ENCODE measurements at regions not wholly inside any gene's neighbourhood (a gene's known extent, or its start where the extent isn't known, plus 50 kb on each side); places are given as distances from the start of the nearest gene placed in this dataset.

GRCh38 chr2:23007631-23008235 is 377.2 kb upstream of the KLHL29 start:
- TF ChIP-seq USF2 (IDR thresholded peaks at IDR 0.05; ENCODE audit: low read depth, low read length) (no peak), RFX5 (IDR thresholded peaks at IDR 0.05; ENCODE audit: low read depth, low read length) (no peak), ELK1 (IDR thresholded peaks at IDR 0.05; ENCODE audit: borderline replicate concordance, low read depth, low read length) (no peak), RAD21 (IDR thresholded peaks at IDR 0.05; ENCODE audit: low read length) (no peak), FOS (IDR thresholded peaks at IDR 0.05; ENCODE audit: low read depth, low read length) (no peak), POLR2A (IDR thresholded peaks at IDR 0.05; ENCODE audit: low read depth, low read length) (no peak), CTCF (conservative IDR thresholded peaks at IDR 0.05; ENCODE audit: low read depth, low read length) (no peak), CHD1 (IDR thresholded peaks at IDR 0.05; ENCODE audit: low read depth, low read length) (no peak), MAZ (IDR thresholded peaks at IDR 0.05; ENCODE audit: borderline replicate concordance, low read depth, low read length) (no peak)
- H2AFZ ChIP-seq (replicated peaks; ENCODE audit: low read length, poor library complexity): no peak overlapping the region
- ChIA-PET CTCF (no interaction called here), POLR2A (ENCODE audit: unreplicated experiment) (no interaction called here)
- no peaks in the 10 kb centered on the region for H3K79me1 ChIP-seq (ENCODE audit: low read depth in 1 of 2, low read length in 2 of 2)
- H3K4me3 ChIP-seq (ENCODE audit: insufficient read depth, low read depth, low read length): no peak overlapping the region
- H2BK20ac ChIP-seq (ENCODE audit: low read depth, low read length): no peak overlapping the region
- no peak overlapping the region for H4K8ac ChIP-seq (ENCODE audit: low read depth in 2 of 2, low read length in 2 of 2)
- no peak overlapping the region for H2BK120ac ChIP-seq (ENCODE audit: low read depth, low read length)
- H4K5ac ChIP-seq (ENCODE audit: low read depth, low read length): no peak overlapping the region
- in situ Hi-C loops (cut with MboI; ENCODE audit: low sequenced_read_pairs) (no loop called here), dilution Hi-C loops (cut with HindIII; ENCODE audit: low sequenced_read_pairs, unreplicated experiment) (no loop called here), intact Hi-C loops (cut with micrococcal nuclease) (no loop called here)
- H3K9me1 ChIP-seq (ENCODE audit: insufficient read depth, low read length): no peaks in the 10 kb centered on the region
- ATAC-seq (ENCODE audit: low read depth) (no peak), DNase-seq (no peak)
- no peak overlapping the region for H3K4me2 ChIP-seq (ENCODE audit: low read depth, low read length)
- no peaks in the 10 kb centered on the region for H3K36me3 ChIP-seq (ENCODE audit: control insufficient read depth, insufficient read depth, low read length)
- H3K23ac ChIP-seq (ENCODE audit: low read depth, low read length): no peak overlapping the region
- no peak overlapping the region for H3K9ac ChIP-seq (ENCODE audit: low read depth, low read length)
- H3K56ac ChIP-seq (ENCODE audit: extremely low read depth, insufficient read depth, low read length): no peak overlapping the region
- H2AK9ac ChIP-seq (replicated peaks; ENCODE audit: low read depth, low read length, poor library complexity): no peak overlapping the region
- no peak overlapping the region for H3K27ac ChIP-seq (ENCODE audit: insufficient read depth, low read length)
- BruUV-seq (replicated peaks): no TSS peak
- no peak overlapping the region for H3K14ac ChIP-seq (replicated peaks; ENCODE audit: low read depth, low read length)
- no peaks in the 10 kb centered on the region for H3K27me3 ChIP-seq (ENCODE audit: control insufficient read depth, insufficient read depth, low read length)
- no peak overlapping the region for H2BK5ac ChIP-seq (ENCODE audit: low read depth, low read length, poor library complexity, severe bottlenecking)
- H4K20me1 ChIP-seq (ENCODE audit: insufficient read depth, low read length): no peaks in the 10 kb centered on the region
- no CpG with 5 or more reads among the region's 1 CpG for WGBS, 2 experiments (ENCODE audit: extremely low coverage in 2 of 2, insufficient read length in 1 of 2)
- no peak overlapping the region for H2AK5ac ChIP-seq (ENCODE audit: low read depth, low read length)
- no peak overlapping the region for H2BK15ac ChIP-seq (ENCODE audit: low read depth, low read length)
- H3K18ac ChIP-seq (ENCODE audit: low read depth, low read length): no peak overlapping the region
- peaks cover 14% of the 10 kb centered on the region for H3K9me3 ChIP-seq (ENCODE audit: control insufficient read depth, insufficient read depth, low read length)
- no peaks in the 10 kb centered on the region for H3K4me1 ChIP-seq (ENCODE audit: control insufficient read depth, insufficient read depth, low read length)
- no peak overlapping the region for H4K91ac ChIP-seq (ENCODE audit: insufficient read depth, low read depth, low read length)
- no peak overlapping the region for H3K4ac ChIP-seq (ENCODE audit: low read depth, low read length)

Measured in IMR-90 (cell line).